SU-DHL-6 (cell line): ENCODE measurements at regions not wholly inside any gene's neighbourhood (a gene's known extent, or its start where the extent isn't known, plus 50 kb on each side); places are given as distances from the start of the nearest gene placed in this dataset.

ENCODE experiments used
- H2AFZ ChIP-seq: fragments of 200-600 bp; sonication (generic); 2 replicates; pipeline ENCODE4 v1.6.1; 2014; ENCODE audit warnings: low read depth, mild to moderate bottlenecking, moderate library complexity, mixed read lengths, antibody characterized with exemption, low read length; ENCODE audit not compliant: severe bottlenecking
- H3F3A ChIP-seq: fragments of 200-600 bp; shearing (Covaris generic); 2 replicates; pipeline ENCODE4 v1.6.0; 2016; ENCODE audit warnings: antibody characterized with exemption, mild to moderate bottlenecking; ENCODE audit not compliant: insufficient read depth
- H3K27ac ChIP-seq: fragments of 200-600 bp; sonication (generic); 2 replicates; pipeline ENCODE4 v1.5.1; 2016; ENCODE audit warnings: low read depth, mild to moderate bottlenecking, low read length, moderate library complexity, mixed read lengths
- H3K27me3 ChIP-seq: fragments of 200-600 bp; sonication (generic), shearing (Covaris generic); 2 replicates; pipeline ENCODE4 v1.6.0; 2014; ENCODE audit warnings: mild to moderate bottlenecking, low read length
- H3K36me3 ChIP-seq: fragments of 200-600 bp; sonication (generic); 2 replicates; pipeline ENCODE4 v1.6.1; 2014; ENCODE audit warnings: mild to moderate bottlenecking, low read length, mixed read lengths
- H3K4me2 ChIP-seq: fragments of 300-600, 200-600 bp; shearing (Covaris generic), sonication (generic); 2 replicates; pipeline ENCODE4 v1.6.0; 2014; ENCODE audit warnings: low read length, low read depth, mild to moderate bottlenecking; ENCODE audit not compliant: poor library complexity, severe bottlenecking
- H3K4me3 ChIP-seq: fragments of 200-600 bp; sonication (generic); 2 replicates; pipeline ENCODE4 v1.5.1; 2014; ENCODE audit warnings: antibody characterized with exemption, low read length, mild to moderate bottlenecking, mixed read lengths; ENCODE audit not compliant: insufficient read depth, poor library complexity, severe bottlenecking
- H3K79me2 ChIP-seq: fragments of 200-600 bp; sonication (generic); 2 replicates; pipeline ENCODE4 v1.6.1; 2014; ENCODE audit warnings: mild to moderate bottlenecking, low read length, moderate library complexity; ENCODE audit not compliant: insufficient read depth
- H3K9ac ChIP-seq: fragments of 200-600 bp; sonication (generic); 2 replicates; pipeline ENCODE4 v1.7.0; 2014; ENCODE audit warnings: mild to moderate bottlenecking, low read length
- H3K9me2 ChIP-seq: fragments of 200-600 bp; sonication (generic); replicated peaks from 2 replicates; pipeline ENCODE4 v1.6.1; 2014; ENCODE audit warnings: low read length; ENCODE audit not compliant: insufficient read depth
- H3K9me3 ChIP-seq: fragments of 200-600 bp; sonication (generic); 2 replicates; pipeline ENCODE4 v1.6.1; 2014; ENCODE audit warnings: low read length, mixed read lengths; ENCODE audit not compliant: insufficient read depth
- H4K20me1 ChIP-seq: fragments of 200-600 bp; sonication (generic); 2 replicates; pipeline ENCODE4 v1.6.1; 2014; ENCODE audit warnings: low read depth, mild to moderate bottlenecking, antibody characterized with exemption, low read length, moderate library complexity, mixed read lengths
- CTCF ChIP-seq: fragments of 200-600 bp; sonication (generic); IDR thresholded peaks from one replicate; pipeline ENCODE4 v1.5.1; 2017; ENCODE audit warnings: antibody characterized with exemption, mild to moderate bottlenecking, low read length, moderate library complexity; ENCODE audit not compliant: insufficient read depth, poor library complexity, severe bottlenecking
- EZH2phosphoT487 ChIP-seq: fragments of 200-600 bp; sonication (generic), shearing (Covaris generic); conservative IDR thresholded peaks from 2 replicates; pipeline ENCODE4 v1.6.1; 2018; ENCODE audit warnings: mild to moderate bottlenecking, antibody characterized with exemption, low read length, moderate library complexity, mixed read lengths

DNA sequence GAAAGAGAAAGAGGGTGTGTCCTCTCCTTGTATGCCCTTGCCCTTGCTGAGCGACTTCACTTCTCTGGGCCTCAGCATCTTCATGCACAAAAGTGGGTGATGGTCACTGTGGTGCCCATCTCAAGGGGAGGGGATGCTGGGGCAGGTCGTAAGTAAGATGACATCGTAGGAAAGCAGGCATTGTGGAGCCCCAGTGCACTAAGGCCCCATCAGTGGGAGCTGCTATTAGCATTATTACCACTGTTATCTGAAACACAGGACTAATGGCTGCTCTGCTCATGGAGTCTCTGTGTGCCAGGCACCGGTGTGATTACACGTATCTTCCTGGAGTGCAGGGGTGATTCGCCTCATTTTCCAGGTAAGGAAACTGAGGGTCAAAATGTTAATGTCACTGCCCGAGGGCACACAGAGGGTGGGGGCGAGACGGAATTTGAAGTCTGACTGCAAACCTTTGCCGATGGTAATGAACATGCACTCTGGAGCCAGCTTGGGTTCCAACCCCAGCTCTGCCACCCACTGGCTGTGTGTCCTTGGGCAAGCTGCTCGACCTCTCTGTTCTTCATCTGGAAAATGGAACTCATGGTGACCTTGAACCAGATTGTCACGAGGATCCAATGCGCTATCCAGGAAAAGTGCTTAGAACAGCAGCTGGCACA, 63.2 kb upstream of the GSE1 start:
- no peaks in the 10 kb centered on the region for H3K27me3 ChIP-seq
- no peak overlapping the region for H3K27ac ChIP-seq
- no peaks in the 10 kb centered on the region for H3K9me2 ChIP-seq
- no peaks in the 10 kb centered on the region for H4K20me1 ChIP-seq
- H2AFZ ChIP-seq = no peak overlapping the region
- no peak overlapping the region for H3K4me2 ChIP-seq
- no peaks in the 10 kb centered on the region for H3K9me3 ChIP-seq
- no peak for TF ChIP-seq EZH2phosphoT487
- no peak for TF ChIP-seq CTCF
- H3K9ac ChIP-seq = no peak overlapping the region
- H3F3A ChIP-seq = peaks cover 4% of the 10 kb centered on the region; the same call in 1 of the 2 replicates
- no peak overlapping the region for H3K4me3 ChIP-seq
- H3K79me2 ChIP-seq = no peaks in the 10 kb centered on the region
- no peaks in the 10 kb centered on the region for H3K36me3 ChIP-seq

GRCh38 chr16:85550422-85550864, 62.7 kb upstream of the GSE1 start:
- Histone ChIP-seq H3K9ac (no peak overlapping the region), H3K27me3 (no peaks in the 10 kb centered on the region)

GRCh38 chr16:85550953-85551924, 61.9 kb upstream of the GSE1 start:
- Histone ChIP-seq H3K9me2 (no peaks in the 10 kb centered on the region), H3K27me3 (no peaks in the 10 kb centered on the region; the same call in 1 of the 2 replicates), H3F3A (peaks cover 4% of the 10 kb centered on the region; the same call in 1 of the 2 replicates), H3K79me2 (no peaks in the 10 kb centered on the region), H4K20me1 (no peaks in the 10 kb centered on the region), H3K4me2 (no peak overlapping the region), H3K4me3 (no peak overlapping the region), H3K9ac (no peak overlapping the region), H3K36me3 (no peaks in the 10 kb centered on the region), H3K27ac (no peak overlapping the region), H3K9me3 (no peaks in the 10 kb centered on the region), H2AFZ (no peak overlapping the region)
- TF ChIP-seq EZH2phosphoT487 = no peak
- TF ChIP-seq CTCF = no peak

More at GRCh38 chr16:85550422-85550864, 62.7 kb upstream of the GSE1 start:
- Histone ChIP-seq H3K79me2 (no peaks in the 10 kb centered on the region), H3K27ac (no peak overlapping the region), H3K4me3 (no peak overlapping the region), H4K20me1 (no peaks in the 10 kb centered on the region), H3K9me3 (no peaks in the 10 kb centered on the region), H3F3A (peaks cover 4% of the 10 kb centered on the region; the same call in 1 of the 2 replicates), H3K9me2 (no peaks in the 10 kb centered on the region), H3K4me2 (no peak overlapping the region), H2AFZ (no peak overlapping the region), H3K36me3 (no peaks in the 10 kb centered on the region)
- TF ChIP-seq EZH2phosphoT487 (no peak), CTCF (no peak)
